Colonic mucosa (tissue), 4 donors: ENCODE measurements at regions not wholly inside any gene's neighbourhood (a gene's known extent, or its start where the extent isn't known, plus 50 kb on each side); places are given as distances from the start of the nearest gene placed in this dataset.
"Not testable (repeated sequence)": the region's sequence is repeated elsewhere in the genome, so short reads cannot be mapped to it uniquely, and the experiment has no call there.

Experiments used
- DNase-seq: peaks from one replicate; pipeline ENCODE4 v3.0.0-alpha.2; 2020
- H3K27ac ChIP-seq: fragments of 200-600 bp; one replicate; pipeline ENCODE4 v1.8.0; 2021
- H3K27me3 ChIP-seq: fragments of 200-600 bp; one replicate; pipeline ENCODE4 v1.8.0; 2021
- H3K36me3 ChIP-seq: fragments of 200-600 bp; one replicate; pipeline ENCODE4 v1.8.0; 2021
- H3K4me1 ChIP-seq: fragments of 200-600 bp; one replicate; pipeline ENCODE4 v1.8.0; 2021; ENCODE audit warnings: mild to moderate bottlenecking
- H3K4me3 ChIP-seq: fragments of 200-600 bp; one replicate; pipeline ENCODE4 v1.8.0; 2021
- H3K9ac ChIP-seq, 2 donors: one replicate each; pipeline ENCODE4 v1.7.0; 2013; ENCODE audit warnings: control low read depth in 2 of 2, low read depth in 2 of 2, low read length in 2 of 2
- H3K9me3 ChIP-seq: fragments of 200-600 bp; one replicate; pipeline ENCODE4 v1.8.0; 2021
- intact Hi-C: fragments of 100-400 bp; cut with DNase I; formaldehyde crosslinking; loops from one replicate; pipeline ENCODE4 v1.14.1; 2022
- TF ChIP-seq, protein P1 (sequence below): fragments of 200-600 bp; IDR thresholded peaks from one replicate; pipeline ENCODE4 v1.8.0; 2022; ENCODE audit warnings: antibody characterized with exemption, mild to moderate bottlenecking
- donor health status: healthy.
- donor health status: DM: no; HTN: no; CAD: no.
- donor health status: DM: no; HTN: no; CAD: no.

DNA sequence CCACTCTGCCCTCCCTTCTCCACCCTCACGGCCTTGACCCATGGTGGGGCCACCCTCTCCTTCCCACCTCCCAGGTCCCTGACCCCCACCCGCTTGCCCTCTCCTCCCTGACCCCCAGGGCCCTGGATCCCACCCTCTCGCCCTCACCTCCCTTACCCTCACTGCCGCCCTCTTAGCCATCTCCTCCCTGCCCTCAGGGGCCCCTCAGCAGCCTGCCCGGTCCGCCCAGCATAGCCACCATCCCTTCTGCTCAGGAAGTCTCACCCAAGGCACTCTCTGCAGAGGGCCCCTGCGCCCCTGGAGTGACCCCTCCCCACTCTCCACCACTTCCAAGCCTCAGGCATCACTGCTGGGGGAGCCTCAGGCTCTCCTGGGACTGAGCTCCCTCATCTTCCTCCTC, 66.3 kb downstream of the MRPL36 start:
- H3K27me3 ChIP-seq = no peaks in the 10 kb centered on the region

DNA sequence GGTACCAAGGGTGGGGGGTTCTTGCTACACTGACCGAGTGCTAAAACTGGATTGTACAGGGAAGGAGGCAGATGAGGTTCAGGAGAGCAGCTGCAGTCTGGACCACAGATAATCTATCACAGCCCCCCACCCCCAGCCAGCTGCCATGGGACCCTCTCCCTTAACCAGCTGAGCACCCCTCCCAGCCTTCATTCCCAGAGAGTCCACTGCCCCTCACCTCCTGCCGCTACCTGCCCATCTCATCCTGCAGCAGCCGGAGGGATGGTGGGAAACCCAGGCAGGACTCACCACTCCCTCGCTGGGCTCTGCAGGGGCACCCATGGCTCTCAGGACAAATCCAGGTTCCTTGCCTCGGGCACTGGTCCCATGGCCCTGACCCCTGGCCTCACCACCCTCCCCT, 66.7 kb downstream of the MRPL36 start:
- no peak overlapping the region for H3K9ac ChIP-seq
- H3K9me3 ChIP-seq = no peaks in the 10 kb centered on the region
- TF ChIP-seq, protein P1, sequence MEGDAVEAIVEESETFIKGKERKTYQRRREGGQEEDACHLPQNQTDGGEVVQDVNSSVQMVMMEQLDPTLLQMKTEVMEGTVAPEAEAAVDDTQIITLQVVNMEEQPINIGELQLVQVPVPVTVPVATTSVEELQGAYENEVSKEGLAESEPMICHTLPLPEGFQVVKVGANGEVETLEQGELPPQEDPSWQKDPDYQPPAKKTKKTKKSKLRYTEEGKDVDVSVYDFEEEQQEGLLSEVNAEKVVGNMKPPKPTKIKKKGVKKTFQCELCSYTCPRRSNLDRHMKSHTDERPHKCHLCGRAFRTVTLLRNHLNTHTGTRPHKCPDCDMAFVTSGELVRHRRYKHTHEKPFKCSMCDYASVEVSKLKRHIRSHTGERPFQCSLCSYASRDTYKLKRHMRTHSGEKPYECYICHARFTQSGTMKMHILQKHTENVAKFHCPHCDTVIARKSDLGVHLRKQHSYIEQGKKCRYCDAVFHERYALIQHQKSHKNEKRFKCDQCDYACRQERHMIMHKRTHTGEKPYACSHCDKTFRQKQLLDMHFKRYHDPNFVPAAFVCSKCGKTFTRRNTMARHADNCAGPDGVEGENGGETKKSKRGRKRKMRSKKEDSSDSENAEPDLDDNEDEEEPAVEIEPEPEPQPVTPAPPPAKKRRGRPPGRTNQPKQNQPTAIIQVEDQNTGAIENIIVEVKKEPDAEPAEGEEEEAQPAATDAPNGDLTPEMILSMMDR = no peak
- intact Hi-C loops = loop anchor here (10.0 kb wide), 1 partner anchor 1872 kb away; no protein-coding TSS in a partner anchor
- H3K4me3 ChIP-seq = no peak overlapping the region
- H3K4me1 ChIP-seq = no peaks in the 10 kb centered on the region
- DNase-seq = peak; percentile 12
- no peak overlapping the region for H3K27ac ChIP-seq
- no peaks in the 10 kb centered on the region for H3K36me3 ChIP-seq
- H3K27me3 ChIP-seq = no peaks in the 10 kb centered on the region

More for the DNA sequence above, 66.3 kb downstream of the MRPL36 start:
- no peak overlapping the region for H3K9ac ChIP-seq
- no peaks in the 10 kb centered on the region for H3K4me1 ChIP-seq
- DNase-seq = peak; percentile 7
- no peak overlapping the region for H3K4me3 ChIP-seq
- H3K9me3 ChIP-seq = no peaks in the 10 kb centered on the region
- no peak overlapping the region for H3K27ac ChIP-seq
- intact Hi-C loops = loop anchor here (10.0 kb wide), 1 partner anchor 1871 kb away; no protein-coding TSS in a partner anchor
- H3K36me3 ChIP-seq = no peaks in the 10 kb centered on the region
- TF ChIP-seq, protein P1 = no peak

GRCh38 chr5:1732238-1732941, 67.2 kb downstream of the MRPL36 start:
- intact Hi-C loops = loop anchor here (10.0 kb wide), 1 partner anchor 1872 kb away; no protein-coding TSS in a partner anchor
- no peaks in the 10 kb centered on the region for H3K9me3 ChIP-seq
- H3K36me3 ChIP-seq = no peaks in the 10 kb centered on the region
- H3K27me3 ChIP-seq = no peaks in the 10 kb centered on the region
- TF ChIP-seq, protein P1 = no peak
- no peak overlapping the region for H3K4me3 ChIP-seq
- H3K9ac ChIP-seq = no peak overlapping the region
- H3K27ac ChIP-seq = no peak overlapping the region
- H3K4me1 ChIP-seq = no peaks in the 10 kb centered on the region
- peak; percentile 14 for DNase-seq

DNA sequence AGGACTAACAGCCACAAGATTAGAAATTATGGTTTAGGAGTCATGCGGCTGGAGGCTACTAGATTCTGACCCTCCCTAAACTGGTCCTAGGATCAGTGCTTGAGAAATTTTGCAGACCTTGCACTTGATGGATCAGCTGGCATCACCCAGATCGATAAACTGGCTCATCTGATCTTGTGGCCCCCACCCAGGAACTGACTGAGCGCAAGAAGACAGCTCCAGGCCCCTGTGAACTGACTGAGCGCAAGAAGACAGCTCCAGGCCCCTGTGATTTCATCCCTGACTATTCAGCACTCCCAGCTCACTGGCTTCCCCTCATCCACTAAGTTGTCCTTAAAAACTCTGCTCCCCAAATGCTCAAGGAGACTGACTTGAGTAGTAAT, 67.8 kb downstream of the MRPL36 start:
- not testable (repeated sequence) for H3K27ac ChIP-seq, H3K36me3 ChIP-seq, H3K27me3 ChIP-seq, H3K4me1 ChIP-seq, H3K9me3 ChIP-seq, H3K9ac ChIP-seq, DNase-seq, H3K4me3 ChIP-seq
- intact Hi-C loops = loop anchor here (10.0 kb wide), 1 partner anchor 1873 kb away; no protein-coding TSS in a partner anchor

GRCh38 chr5:1731091-1731639, 68.5 kb downstream of the MRPL36 start:
- intact Hi-C loops = loop anchor here (10.0 kb wide), 1 partner anchor 1874 kb away; no protein-coding TSS in a partner anchor
- H3K27ac ChIP-seq = no peak overlapping the region
- H3K4me1 ChIP-seq = no peaks in the 10 kb centered on the region
- no peaks in the 10 kb centered on the region for H3K27me3 ChIP-seq
- H3K36me3 ChIP-seq = no peaks in the 10 kb centered on the region
- no peaks in the 10 kb centered on the region for H3K9me3 ChIP-seq
- no peak overlapping the region for H3K9ac ChIP-seq
- DNase-seq = peak; percentile 8
- no peak overlapping the region for H3K4me3 ChIP-seq
- TF ChIP-seq, protein P1 = no peak

GRCh38 chr5:1730487-1730847, 69.2 kb downstream of the MRPL36 start:
- Histone ChIP-seq H3K9me3 (no peaks in the 10 kb centered on the region), H3K4me1 (no peaks in the 10 kb centered on the region), H3K27ac (no peak overlapping the region), H3K36me3 (no peaks in the 10 kb centered on the region), H3K27me3 (no peaks in the 10 kb centered on the region), H3K4me3 (no peak overlapping the region), H3K9ac (no peak overlapping the region)
- TF ChIP-seq, protein P1 = no peak
- intact Hi-C loops = loop anchor here (10.0 kb wide), 1 partner anchor 1874 kb away; no protein-coding TSS in a partner anchor
- DNase-seq = peak; percentile 7
